A549 (cell line): ENCODE measurements at regions not wholly inside any gene's neighbourhood (a gene's known extent, or its start where the extent isn't known, plus 50 kb on each side); places are given as distances from the start of the nearest gene placed in this dataset.

Source experiments
- CBX8 ChIP-seq: fragments of 200-600 bp; sonication (generic); IDR thresholded peaks from 2 replicates; pipeline ENCODE4 v1.6.1; 2016
- KDM1A ChIP-seq: fragments of 200-600 bp; sonication (generic); IDR thresholded peaks from 2 replicates; pipeline ENCODE4 v1.6.1; 2016; ENCODE audit warnings: low read depth, mild to moderate bottlenecking
- MAX ChIP-seq: IDR thresholded peaks from 2 replicates; pipeline ENCODE4 v1.6.1; 2012
- PBX3 ChIP-seq: IDR thresholded peaks from 2 replicates; pipeline ENCODE4 v1.6.1; 2012
- POLR2A ChIP-seq: IDR thresholded peaks from 2 replicates; pipeline ENCODE4 v1.6.1; 2012; ENCODE audit warnings: mild to moderate bottlenecking, low read length
- TP53 ChIP-seq: fragments of 250-450 bp; sonication (Bioruptor Pico); IDR thresholded peaks from 2 replicates; pipeline ENCODE4 v1.5.0; 2021; ENCODE audit warnings: mild to moderate bottlenecking, moderate library complexity
- TF ChIP-seq, protein P1 (sequence below): fragments of 450-650 bp; IDR thresholded peaks from 2 replicates; pipeline ENCODE4 v1.6.1; 2014; ENCODE audit warnings: antibody characterized with exemption

DNA sequence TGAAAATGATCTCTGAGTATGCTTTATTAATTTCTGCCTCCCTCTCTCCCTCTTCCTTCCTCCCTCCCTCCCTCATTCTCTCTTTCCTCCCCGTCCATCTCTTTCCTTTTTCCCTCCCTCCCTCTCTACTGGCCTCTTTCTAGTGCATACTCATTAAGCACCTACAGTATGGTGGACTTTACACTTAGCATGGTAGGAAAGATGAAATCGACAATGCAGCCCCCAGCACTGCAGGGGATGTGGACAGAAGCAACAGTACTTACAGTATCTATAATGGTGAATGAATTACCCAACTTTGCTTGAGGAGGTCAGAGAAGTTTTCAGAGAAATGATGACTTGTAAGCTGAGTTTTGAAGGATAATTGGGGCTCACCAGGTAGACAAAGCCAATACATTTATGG lies 143.8 kb upstream of the RPS6KA3 start:
- TF ChIP-seq POLR2A (no peak), CBX8 (no peak), PBX3 (no peak), TP53 (no peak), MAX (no peak), KDM1A (no peak)
- TF ChIP-seq, protein P1, sequence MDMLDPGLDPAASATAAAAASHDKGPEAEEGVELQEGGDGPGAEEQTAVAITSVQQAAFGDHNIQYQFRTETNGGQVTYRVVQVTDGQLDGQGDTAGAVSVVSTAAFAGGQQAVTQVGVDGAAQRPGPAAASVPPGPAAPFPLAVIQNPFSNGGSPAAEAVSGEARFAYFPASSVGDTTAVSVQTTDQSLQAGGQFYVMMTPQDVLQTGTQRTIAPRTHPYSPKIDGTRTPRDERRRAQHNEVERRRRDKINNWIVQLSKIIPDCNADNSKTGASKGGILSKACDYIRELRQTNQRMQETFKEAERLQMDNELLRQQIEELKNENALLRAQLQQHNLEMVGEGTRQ = no peak
